HFFc6 (cell line): ENCODE measurements at regions not wholly inside any gene's neighbourhood (a gene's known extent, or its start where the extent isn't known, plus 50 kb on each side); places are given as distances from the start of the nearest gene placed in this dataset.

Source experiments
- DNase-seq: peaks from one replicate; pipeline ENCODE4 v3.0.0-alpha.2; 2018
- H3K27ac Mint-ChIP-seq: 2 replicates; pipeline ENCODE4 v1.8.0; 2020; ENCODE audit warnings: mild to moderate bottlenecking, mixed read lengths
- H3K27me3 Mint-ChIP-seq: 2 replicates; pipeline ENCODE4 v1.8.0; 2021; ENCODE audit warnings: mild to moderate bottlenecking, moderate library complexity, mixed read lengths; ENCODE audit not compliant: insufficient read depth
- H3K36me3 Mint-ChIP-seq: 2 replicates; pipeline ENCODE4 v1.8.0; 2021; ENCODE audit warnings: low read depth, mixed read lengths
- H3K4me1 Mint-ChIP-seq: 2 replicates; pipeline ENCODE4 v1.8.0; 2020; ENCODE audit warnings: low read depth, mixed read lengths
- H3K4me3 Mint-ChIP-seq: 2 replicates; pipeline ENCODE4 v1.8.0; 2020; ENCODE audit warnings: mild to moderate bottlenecking, moderate library complexity, mixed read lengths
- H3K9me3 Mint-ChIP-seq: 2 replicates; pipeline ENCODE4 v1.8.0; 2020; ENCODE audit warnings: mild to moderate bottlenecking, mixed read lengths
- CTCF ChIP-seq: fragments of 200-600 bp; sonication (generic); IDR thresholded peaks from 2 replicates; pipeline ENCODE4 v1.5.0; 2021; ENCODE audit warnings: antibody characterized with exemption, mild to moderate bottlenecking

- H3K36me3 Mint-ChIP-seq = no peaks in the 10 kb centered on the region
- no peak for DNase-seq
- no peak overlapping the region; the same call in 1 of the 2 replicates for H3K4me3 Mint-ChIP-seq
- H3K9me3 Mint-ChIP-seq = peaks cover 9% of the 10 kb centered on the region; the same call in 1 of the 2 replicates
- TF ChIP-seq CTCF = no peak
- H3K4me1 Mint-ChIP-seq = peaks cover 12% of the 10 kb centered on the region; the same call in 1 of the 2 replicates
- H3K27ac Mint-ChIP-seq = no peak overlapping the region
- peaks cover 3% of the 10 kb centered on the region for H3K27me3 Mint-ChIP-seq
These were observed 104.9 kb upstream of the SOD1 start for GRCh38 chr21:31554511-31555022.

DNA sequence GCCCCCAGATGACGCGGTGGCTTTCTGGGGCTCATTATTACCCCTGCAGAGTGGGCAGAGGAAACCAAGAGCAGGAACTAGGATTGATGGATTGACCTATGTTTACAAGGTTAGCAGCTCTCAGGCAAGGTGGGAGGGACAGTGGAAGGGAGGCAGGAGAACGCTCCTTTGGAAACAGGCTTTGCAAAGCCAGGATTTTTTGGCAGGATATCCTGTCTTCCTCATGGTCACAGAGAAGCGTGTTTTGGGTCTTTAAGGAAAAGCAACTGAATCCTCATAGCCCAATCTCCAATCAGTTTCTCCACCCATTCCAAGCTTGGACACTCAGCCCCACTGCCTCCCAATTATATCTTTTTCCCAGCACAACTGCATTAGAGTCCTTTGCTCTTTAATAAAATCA, 105.6 kb upstream of the SOD1 start:
- Mint-ChIP-seq H3K27ac (no peak overlapping the region), H3K36me3 (no peaks in the 10 kb centered on the region), H3K27me3 (no peaks in the 10 kb centered on the region; the same call in none of the 2 replicates), H3K4me1 (peaks cover 12% of the 10 kb centered on the region; the same call in 1 of the 2 replicates), H3K9me3 (peaks cover 11% of the 10 kb centered on the region), H3K4me3 (no peak overlapping the region)
- no peak for DNase-seq
- TF ChIP-seq CTCF = no peak

- peaks cover 16% of the 10 kb centered on the region for H3K9me3 Mint-ChIP-seq
- H3K27ac Mint-ChIP-seq = no peak overlapping the region
- H3K4me3 Mint-ChIP-seq = no peak overlapping the region
- H3K4me1 Mint-ChIP-seq = peaks cover 12% of the 10 kb centered on the region; the same call in 1 of the 2 replicates
- DNase-seq = no peak
- H3K36me3 Mint-ChIP-seq = no peaks in the 10 kb centered on the region
- no peak for TF ChIP-seq CTCF
- H3K27me3 Mint-ChIP-seq = no peaks in the 10 kb centered on the region; the same call in none of the 2 replicates
These were observed 106.0 kb upstream of the SOD1 start for GRCh38 chr21:31553461-31553860.

DNA sequence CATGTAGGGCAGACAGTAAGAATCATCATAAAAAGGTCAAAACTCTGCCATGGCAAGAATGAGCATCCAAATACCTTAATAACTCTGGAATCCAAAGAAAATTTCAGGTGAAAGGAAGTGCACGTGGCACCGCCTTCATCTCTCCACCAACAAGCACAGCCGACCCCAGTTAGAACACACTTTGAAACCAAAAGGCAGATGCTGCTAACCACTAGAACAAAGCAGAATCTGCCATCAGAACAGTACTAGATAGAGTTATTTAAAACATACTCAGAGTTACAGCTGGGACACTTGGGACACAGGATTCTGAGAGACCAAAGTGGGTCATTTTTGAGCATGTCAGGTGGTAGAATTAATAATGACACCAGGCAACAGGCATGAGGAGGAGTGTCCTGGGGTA, 106.7 kb upstream of the SOD1 start:
- Mint-ChIP-seq H3K4me3 (no peak overlapping the region), H3K36me3 (no peaks in the 10 kb centered on the region), H3K27me3 (no peaks in the 10 kb centered on the region; the same call in none of the 2 replicates), H3K4me1 (peaks cover 12% of the 10 kb centered on the region; the same call in 1 of the 2 replicates), H3K9me3 (peaks cover 16% of the 10 kb centered on the region), H3K27ac (no peak overlapping the region)
- DNase-seq = no peak
- TF ChIP-seq CTCF = no peak

GRCh38 chr21:31550070-31550469, 109.4 kb upstream of the SOD1 start:
- H3K4me1 Mint-ChIP-seq = peaks cover 10% of the 10 kb centered on the region; the same call in 1 of the 2 replicates
- H3K9me3 Mint-ChIP-seq = peaks cover 16% of the 10 kb centered on the region
- TF ChIP-seq CTCF = no peak
- H3K4me3 Mint-ChIP-seq = no peak overlapping the region
- H3K27me3 Mint-ChIP-seq = peaks cover 2% of the 10 kb centered on the region
- H3K27ac Mint-ChIP-seq = no peak overlapping the region
- DNase-seq = no peak
- no peaks in the 10 kb centered on the region for H3K36me3 Mint-ChIP-seq
